GM13977 (cell line): ENCODE measurements at regions not wholly inside any gene's neighbourhood (a gene's known extent, or its start where the extent isn't known, plus 50 kb on each side); places are given as distances from the start of the nearest gene placed in this dataset.

Experiments used
- DNase-seq: peaks from one replicate; pipeline ENCODE4 v3.0.0; 2012; ENCODE audit warnings: low spot score
- in situ Hi-C: fragments of 300-500 bp; cut with MboI; formaldehyde crosslinking; loops from one replicate; pipeline ENCODE4 v1.12.0; 2022; ENCODE audit warnings: low sequenced_read_pairs, low pct_unique_long_range_greater_than_20kb, mixed read lengths, inconsistent platforms; ENCODE audit not compliant: unreplicated experiment
- TF ChIP-seq, protein P1 (sequence below): IDR thresholded peaks from 2 replicates; pipeline ENCODE4 v1.5.1; 2012; ENCODE audit warnings: mild to moderate bottlenecking, control low read depth; ENCODE audit not compliant: insufficient read depth; ENCODE audit errors: extremely low read depth, missing control alignments

DNA sequence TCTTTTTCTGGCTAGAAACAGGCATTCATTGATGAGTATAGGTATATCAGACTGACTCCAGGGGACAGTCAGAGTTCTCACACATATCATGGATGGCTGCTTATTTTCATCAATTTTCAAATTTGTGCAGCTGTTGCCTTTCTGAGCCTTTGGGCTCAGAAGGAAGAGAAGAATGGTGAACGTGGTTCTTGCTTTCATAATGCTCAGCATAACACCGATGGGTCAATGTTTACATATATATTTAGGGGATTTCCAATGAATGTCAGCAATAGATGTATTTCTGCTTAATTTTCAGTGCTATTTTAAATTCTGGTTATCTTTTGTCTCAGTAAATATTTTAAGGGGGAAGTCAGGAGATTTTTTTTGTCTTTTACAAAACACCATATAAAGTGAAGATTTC, 581.4 kb upstream of the DPPA4 start:
- in situ Hi-C loops: no loop called here
- TF ChIP-seq, protein P1, sequence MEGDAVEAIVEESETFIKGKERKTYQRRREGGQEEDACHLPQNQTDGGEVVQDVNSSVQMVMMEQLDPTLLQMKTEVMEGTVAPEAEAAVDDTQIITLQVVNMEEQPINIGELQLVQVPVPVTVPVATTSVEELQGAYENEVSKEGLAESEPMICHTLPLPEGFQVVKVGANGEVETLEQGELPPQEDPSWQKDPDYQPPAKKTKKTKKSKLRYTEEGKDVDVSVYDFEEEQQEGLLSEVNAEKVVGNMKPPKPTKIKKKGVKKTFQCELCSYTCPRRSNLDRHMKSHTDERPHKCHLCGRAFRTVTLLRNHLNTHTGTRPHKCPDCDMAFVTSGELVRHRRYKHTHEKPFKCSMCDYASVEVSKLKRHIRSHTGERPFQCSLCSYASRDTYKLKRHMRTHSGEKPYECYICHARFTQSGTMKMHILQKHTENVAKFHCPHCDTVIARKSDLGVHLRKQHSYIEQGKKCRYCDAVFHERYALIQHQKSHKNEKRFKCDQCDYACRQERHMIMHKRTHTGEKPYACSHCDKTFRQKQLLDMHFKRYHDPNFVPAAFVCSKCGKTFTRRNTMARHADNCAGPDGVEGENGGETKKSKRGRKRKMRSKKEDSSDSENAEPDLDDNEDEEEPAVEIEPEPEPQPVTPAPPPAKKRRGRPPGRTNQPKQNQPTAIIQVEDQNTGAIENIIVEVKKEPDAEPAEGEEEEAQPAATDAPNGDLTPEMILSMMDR: no peak
- DNase-seq: no peak

DNA sequence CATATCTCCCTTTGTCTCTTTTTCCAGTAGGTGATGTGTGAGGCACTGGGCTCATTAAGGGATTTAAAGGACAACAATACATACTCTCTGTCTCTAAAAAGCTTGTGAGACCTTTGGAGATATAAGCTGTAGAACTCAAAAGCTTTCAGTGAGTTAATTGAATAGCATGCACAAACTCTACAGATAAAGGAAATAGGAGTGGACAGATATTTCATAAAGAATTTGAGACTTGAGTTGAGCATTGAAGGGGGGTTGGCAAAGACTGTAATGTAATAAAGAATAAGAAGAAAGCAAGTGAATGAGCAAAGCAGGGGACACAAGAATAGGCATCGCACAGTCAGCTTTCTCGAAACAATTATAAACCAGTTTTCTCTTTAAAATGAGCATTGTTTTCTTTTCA, 583.4 kb upstream of the DPPA4 start:
- TF ChIP-seq, protein P1: no peak
- in situ Hi-C loops: no loop called here
- DNase-seq: no peak

DNA sequence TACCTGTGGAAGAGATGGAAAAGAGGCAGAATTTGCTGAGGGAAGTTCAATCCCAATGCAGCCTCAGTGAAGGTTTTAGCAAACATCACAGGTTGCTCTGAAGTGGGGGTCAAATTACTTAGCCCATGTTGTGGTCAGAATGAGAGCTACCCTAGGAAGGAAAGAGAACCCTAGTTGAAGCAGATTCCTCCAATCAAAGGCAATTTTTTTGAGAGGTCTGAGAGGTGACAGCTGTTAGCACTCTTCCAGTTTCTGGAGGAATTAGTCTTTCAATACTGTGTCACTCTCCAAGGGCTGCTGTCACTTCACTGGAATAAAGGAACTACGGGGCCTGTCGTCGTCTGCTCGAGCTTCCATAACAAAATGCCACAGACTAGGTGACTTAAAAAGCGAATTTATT, 584.2 kb upstream of the DPPA4 start:
- in situ Hi-C loops: no loop called here
- TF ChIP-seq, protein P1: no peak
- DNase-seq: no peak

DNA sequence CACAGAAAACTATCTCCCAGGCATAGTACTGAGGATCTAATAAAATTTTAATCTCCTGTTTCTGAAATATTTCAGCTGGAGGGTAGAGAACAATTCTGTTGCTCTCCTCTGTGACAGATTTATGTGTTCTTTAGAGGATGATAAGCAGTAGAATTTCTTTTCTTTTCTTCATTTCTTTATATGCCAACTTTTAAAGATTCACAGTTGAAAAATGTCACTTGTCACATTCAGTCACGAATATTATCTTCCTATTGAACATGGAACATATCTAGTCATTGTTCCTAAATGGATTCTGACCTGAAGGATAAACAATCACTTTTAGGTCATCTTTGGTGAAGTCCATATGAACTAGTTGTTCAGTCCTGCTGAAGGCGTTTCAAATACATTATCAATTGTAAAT, 585.5 kb upstream of the DPPA4 start:
- DNase-seq: no peak
- in situ Hi-C loops: no loop called here
- TF ChIP-seq, protein P1: no peak

DNA sequence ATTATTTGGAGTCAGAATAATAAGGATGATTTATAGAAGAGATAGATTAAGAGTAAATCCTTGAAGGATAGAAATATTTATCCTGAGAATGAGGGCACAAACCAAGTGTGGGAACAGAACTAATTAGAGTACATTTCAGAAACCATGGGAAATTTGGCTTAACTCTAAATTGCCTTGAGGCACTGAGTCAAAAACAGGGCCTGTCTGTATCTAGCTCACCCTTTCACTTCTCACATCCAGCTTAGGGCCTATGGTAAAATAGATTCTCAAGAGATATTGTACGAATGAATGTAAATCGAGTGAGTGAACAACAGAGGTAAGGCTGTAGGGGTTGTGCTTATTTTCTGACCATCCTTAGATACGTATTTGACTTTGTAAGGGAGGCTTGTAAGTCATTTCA, 586.1 kb upstream of the DPPA4 start:
- in situ Hi-C loops: no loop called here
- TF ChIP-seq, protein P1: no peak
- no peak for DNase-seq

DNA sequence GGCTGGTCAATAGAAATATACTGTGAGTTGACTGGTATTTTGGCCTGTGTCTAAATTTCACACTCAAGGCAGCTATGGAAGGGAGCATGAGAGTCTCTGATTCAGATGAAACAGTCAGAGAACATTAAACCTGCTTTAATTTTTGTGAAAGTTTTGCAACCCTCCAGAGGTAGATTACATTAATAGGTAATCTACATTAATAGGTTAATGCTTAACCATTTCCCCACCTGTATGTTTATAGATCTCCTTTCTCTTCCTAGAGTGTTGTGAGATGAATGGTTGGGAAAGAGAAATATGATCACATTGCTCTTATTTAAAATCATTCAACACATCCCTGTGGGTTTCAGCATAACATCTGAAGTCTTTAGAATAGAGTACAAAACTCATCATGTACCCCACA, 586.9 kb upstream of the DPPA4 start:
- TF ChIP-seq, protein P1: no peak
- in situ Hi-C loops: no loop called here
- no peak for DNase-seq

DNA sequence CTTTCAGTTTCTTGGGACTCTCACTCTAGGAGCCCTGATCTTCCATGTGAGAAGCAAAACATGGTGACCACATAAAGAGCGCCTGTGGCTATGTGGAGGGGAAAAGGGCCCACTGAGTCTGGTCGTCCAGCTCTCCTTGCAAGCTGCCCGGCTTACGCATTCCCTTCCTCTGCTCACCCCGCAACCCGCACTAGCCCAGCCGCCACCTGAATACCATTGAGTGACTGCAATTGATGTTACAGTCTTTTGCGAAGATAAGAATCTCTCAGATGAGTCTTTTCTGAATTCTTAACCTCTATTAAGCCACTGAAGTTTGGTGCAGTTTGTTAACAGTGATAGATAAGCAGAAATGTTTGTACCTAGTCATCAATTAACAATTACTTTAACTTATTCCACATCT, 589.0 kb upstream of the DPPA4 start:
- no peak for DNase-seq
- TF ChIP-seq, protein P1: no peak
- in situ Hi-C loops: no loop called here
